GM21619 (cell line): ENCODE measurements at regions not wholly inside any gene's neighbourhood (a gene's known extent, or its start where the extent isn't known, plus 50 kb on each side); places are given as distances from the start of the nearest gene placed in this dataset.
"Not testable (repeated sequence)": the region's sequence is repeated elsewhere in the genome, so short reads cannot be mapped to it uniquely, and the experiment has no call there.

Experiments
- ATAC-seq: cut with Tn5 transposase; IDR thresholded peaks from one replicate; pipeline ENCODE4 v1.9.1; 2021; ENCODE audit not compliant: unreplicated experiment

DNA sequence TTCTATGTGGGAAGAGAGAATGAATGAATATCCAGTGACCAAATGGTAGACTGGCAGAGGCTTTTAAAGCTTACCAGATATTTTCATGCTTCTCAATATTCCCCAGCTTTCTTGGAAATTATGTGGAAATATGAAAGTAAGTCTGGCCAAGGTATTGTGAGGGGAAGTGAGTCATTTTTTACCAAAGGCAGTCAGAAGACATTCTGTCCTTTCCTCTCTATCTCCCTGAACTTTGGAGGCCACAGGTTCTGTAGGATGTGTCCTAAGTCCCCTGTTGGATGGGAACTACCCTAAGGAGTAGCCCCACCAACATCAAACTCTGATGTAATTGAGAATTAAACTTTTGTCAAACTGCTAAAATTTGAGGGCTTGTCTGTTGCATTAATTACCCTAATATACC is 593.8 kb upstream of the NRSN1 start:
- ATAC-seq: no peak

- ATAC-seq: no peak
These were observed 592.7 kb upstream of the NRSN1 start for GRCh38 chr6:23533311-23533710.

DNA sequence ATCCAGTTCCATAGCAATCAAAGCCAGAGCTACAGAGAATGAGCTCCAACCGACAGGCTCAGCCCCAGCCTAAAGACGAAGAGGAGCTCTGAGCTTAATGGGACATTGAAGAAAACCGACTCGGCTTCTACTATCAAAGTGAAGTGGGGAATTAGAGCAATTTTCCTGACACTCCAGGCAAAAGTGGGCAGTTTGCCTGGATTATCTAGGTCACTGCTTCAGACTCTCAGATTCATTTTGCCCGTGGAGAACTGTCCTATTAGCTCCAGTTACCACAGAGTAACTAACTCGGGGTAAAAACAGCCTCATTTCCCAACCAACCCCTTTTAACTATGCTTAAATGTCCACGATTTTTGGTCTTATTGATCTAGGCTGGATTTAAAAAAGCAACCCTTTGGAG is 592.1 kb upstream of the NRSN1 start:
- no peak for ATAC-seq

DNA sequence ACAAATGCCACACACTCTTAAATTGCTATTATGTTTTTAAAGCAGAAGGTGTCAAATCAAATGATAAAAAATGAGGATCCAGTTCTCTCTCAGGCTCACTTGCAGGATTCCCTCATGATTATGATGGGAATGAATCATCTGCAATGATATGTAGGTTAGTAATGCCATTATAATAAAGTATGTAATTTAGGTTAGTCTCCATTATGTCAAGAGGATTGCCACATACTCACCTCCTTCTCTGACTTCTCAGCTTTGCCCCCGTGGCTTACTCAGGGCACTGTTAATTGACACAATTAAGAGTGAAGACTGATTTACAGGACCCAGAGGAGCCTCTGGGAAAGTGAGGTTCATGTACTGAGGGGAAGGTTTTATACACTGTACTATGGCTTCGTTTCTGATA is 591.7 kb upstream of the NRSN1 start:
- ATAC-seq: no peak

GRCh38 chr6:23535101-23535500 is 590.9 kb upstream of the NRSN1 start:
- no peak for ATAC-seq

DNA sequence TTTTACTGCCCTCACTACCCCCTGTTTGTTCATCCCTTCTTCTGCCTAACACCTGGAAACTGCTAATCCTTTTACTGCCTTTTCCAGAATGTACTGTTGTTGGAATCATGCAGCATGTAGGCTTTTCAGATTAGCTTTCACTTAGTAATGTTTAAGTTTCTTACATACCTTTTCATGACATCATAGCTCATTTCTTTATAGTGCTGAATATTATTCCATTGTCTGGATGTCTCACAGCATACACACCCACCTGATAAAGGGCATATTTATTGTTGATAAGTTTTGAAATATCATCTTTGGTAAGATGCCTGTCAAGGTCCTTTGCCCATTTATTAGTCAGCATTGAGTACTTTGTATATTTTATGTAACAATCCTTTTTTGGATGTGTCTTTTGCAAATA is 588.2 kb upstream of the NRSN1 start:
- no peak for ATAC-seq

DNA sequence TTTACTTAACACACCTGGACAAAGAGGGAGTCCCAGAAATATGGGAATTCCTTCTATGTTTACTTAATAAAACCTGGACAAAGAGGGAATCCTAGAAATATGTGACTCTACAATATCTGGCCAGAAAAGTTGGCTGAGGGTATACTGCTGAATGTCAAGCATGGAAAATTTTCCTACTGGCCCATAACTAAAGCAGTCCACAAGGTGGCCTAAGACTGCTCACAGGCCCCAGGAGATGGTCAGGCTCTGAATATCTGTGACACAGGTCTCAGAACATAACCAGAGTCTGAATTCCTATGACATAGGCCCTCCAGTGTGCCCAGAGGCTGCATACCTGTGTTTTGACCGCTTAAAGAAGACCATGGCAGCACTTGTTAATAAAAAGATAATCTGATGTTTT is 578.2 kb upstream of the NRSN1 start:
- no peak for ATAC-seq

- ATAC-seq: not testable (repeated sequence)
These were observed 571.1 kb upstream of the NRSN1 start for GRCh38 chr6:23554953-23555352.

GRCh38 chr6:23559587-23560343 is 566.2 kb upstream of the NRSN1 start:
- ATAC-seq: no peak

GRCh38 chr6:23561732-23562131 is 564.3 kb upstream of the NRSN1 start:
- ATAC-seq: no peak

DNA sequence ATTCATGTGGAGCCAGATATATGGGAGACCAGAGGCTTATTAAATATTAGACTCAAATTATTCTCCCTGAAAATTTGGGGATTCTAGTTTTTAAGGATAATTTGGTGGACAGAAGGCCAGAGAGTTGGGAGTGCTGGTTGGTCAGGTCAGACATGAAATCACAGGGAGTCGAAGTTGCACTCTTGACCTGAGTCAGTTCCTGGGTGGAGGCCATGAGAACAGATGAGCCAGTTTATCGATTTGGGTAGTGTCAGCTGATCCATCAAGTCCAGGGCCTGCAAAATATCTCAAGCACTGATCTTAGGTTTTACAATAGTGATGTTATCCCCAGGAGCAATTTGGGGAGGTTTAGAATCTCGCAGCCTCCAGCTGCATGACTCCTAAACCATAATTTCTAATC is 563.5 kb upstream of the NRSN1 start:
- ATAC-seq: no peak

DNA sequence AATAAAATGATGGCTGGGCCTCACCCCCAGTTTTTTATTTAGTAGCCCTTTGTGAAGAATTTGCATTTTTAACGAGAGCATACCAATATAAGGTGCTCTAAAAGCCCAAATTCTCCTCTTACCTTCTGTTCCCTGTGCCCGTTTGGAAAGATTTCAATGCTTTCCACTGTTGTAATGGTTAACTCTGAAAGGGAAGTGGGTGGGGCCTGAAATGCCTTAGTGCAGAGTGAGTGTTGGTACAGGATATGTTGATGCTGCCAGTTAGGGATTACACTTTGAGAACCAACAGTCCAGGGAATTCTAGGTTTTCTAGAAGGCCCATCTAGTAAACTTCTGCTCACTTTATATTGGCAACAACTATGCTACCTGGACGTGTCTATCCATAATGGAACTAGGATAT is 562.7 kb upstream of the NRSN1 start:
- no peak for ATAC-seq

DNA sequence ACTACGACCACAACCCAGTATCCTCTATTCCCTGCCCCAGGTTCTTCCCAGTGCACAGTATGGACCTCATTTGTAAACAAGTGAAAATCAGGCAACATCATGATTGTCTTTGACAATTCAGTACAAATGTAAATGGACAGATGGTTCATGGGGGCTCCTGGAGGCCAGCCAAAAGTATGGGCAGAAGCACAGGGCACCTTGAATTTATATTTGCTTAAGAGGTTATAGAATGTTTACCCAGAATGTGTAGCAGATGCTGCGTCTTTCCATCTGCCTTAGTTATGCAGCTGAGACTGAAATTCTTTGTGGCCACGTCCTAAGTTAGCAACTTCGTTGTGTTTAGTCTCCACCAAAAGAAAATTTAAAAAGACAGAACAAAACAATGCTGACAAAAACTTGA is 559.6 kb upstream of the NRSN1 start:
- ATAC-seq: no peak

GRCh38 chr6:23568292-23568691 is 557.7 kb upstream of the NRSN1 start:
- no peak for ATAC-seq

- no peak for ATAC-seq
These were observed 541.8 kb upstream of the NRSN1 start for GRCh38 chr6:23584134-23584763.

DNA sequence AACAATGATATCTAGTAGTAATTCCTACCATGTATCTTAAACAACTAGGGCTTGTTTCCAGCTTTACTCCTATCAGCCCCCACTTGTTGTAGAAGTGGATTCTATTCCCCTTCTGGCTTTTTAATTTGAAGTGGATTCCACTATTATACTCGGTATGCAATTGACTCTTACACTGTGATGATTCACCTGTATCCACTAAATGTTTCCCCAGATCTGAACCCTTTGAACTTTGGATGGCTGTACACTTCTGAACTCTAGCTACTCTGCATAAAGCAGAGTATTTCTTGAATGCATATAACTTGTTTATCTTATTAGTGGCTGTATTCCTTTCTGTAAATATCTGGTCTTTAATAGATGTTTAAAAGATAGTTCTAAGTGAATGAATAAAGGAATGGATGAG is 538.4 kb upstream of the NRSN1 start:
- ATAC-seq: no peak

- ATAC-seq: no peak
These were observed 536.2 kb upstream of the NRSN1 start for GRCh38 chr6:23589811-23590210.

GRCh38 chr6:23590498-23591126 is 535.4 kb upstream of the NRSN1 start:
- ATAC-seq: no peak

DNA sequence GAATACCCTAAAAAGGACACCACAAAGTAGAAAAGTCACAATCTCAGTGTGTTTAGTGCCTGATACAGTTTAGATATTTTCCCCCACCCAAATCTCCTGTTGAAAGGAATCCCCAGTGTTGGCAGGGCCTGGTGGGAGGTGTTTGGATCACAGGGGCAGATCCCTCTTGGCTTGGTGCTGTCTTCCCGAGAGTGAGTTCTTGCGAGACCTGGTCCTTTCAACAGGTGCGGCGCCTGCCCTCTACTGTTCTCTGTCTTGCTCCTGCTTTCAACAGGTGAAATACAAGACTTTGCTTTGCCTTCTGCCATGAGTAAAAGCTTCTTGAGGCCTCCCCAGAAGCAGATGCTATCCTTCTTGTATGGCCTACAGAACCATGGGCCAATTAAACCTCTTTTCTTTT is 534.3 kb upstream of the NRSN1 start:
- no peak for ATAC-seq

GRCh38 chr6:23600118-23600517 is 525.9 kb upstream of the NRSN1 start:
- no peak for ATAC-seq

GRCh38 chr6:23601811-23602345 is 524.1 kb upstream of the NRSN1 start:
- ATAC-seq: no peak

GRCh38 chr6:23608931-23609435 is 517.0 kb upstream of the NRSN1 start:
- no peak for ATAC-seq
